ENCODE measurements at regions not wholly inside any gene's neighbourhood (a gene's known extent, or its start where the extent isn't known, plus 50 kb on each side); places are given as distances from the start of the nearest gene placed in this dataset.

GRCh38 chr11:106409222-106409621 lies 331.8 kb downstream of the AASDHPPT start:
- CTCF ChIA-PET: no interaction called here
- H3K36me3 Mint-ChIP-seq (ENCODE audit: low read depth): no peaks in the 10 kb centered on the region
- no peaks in the 10 kb centered on the region for H3K4me1 Mint-ChIP-seq (ENCODE audit: low read depth)

GRCh38 chr11:106409671-106410070 lies 332.2 kb downstream of the AASDHPPT start:
- no peak for DNase-seq
- Mint-ChIP-seq H3K27ac (no peak overlapping the region), H3K9me3 (no peaks in the 10 kb centered on the region), H3K36me3 (ENCODE audit: low read depth) (no peaks in the 10 kb centered on the region), H3K27me3 (ENCODE audit: low read depth) (no peaks in the 10 kb centered on the region), H3K4me3 (no peak overlapping the region), H3K4me1 (ENCODE audit: low read depth) (no peaks in the 10 kb centered on the region)
- intact Hi-C loops (cut with micrococcal nuclease): no loop called here
- CTCF ChIA-PET: no interaction called here

More at GRCh38 chr11:106409222-106409621, 331.8 kb downstream of the AASDHPPT start:
- H3K4me3 Mint-ChIP-seq: no peak overlapping the region
- H3K27ac Mint-ChIP-seq: no peak overlapping the region
- DNase-seq: no peak
- no peaks in the 10 kb centered on the region for H3K27me3 Mint-ChIP-seq (ENCODE audit: low read depth)
- intact Hi-C loops (cut with micrococcal nuclease): no loop called here
- no peaks in the 10 kb centered on the region for H3K9me3 Mint-ChIP-seq

GRCh38 chr11:106410902-106411301 lies 333.4 kb downstream of the AASDHPPT start:
- H3K9me3 Mint-ChIP-seq: no peaks in the 10 kb centered on the region
- no peaks in the 10 kb centered on the region for H3K4me1 Mint-ChIP-seq (ENCODE audit: low read depth)
- no peaks in the 10 kb centered on the region for H3K36me3 Mint-ChIP-seq (ENCODE audit: low read depth)
- H3K4me3 Mint-ChIP-seq: no peak overlapping the region
- intact Hi-C loops (cut with micrococcal nuclease): no loop called here
- H3K27me3 Mint-ChIP-seq (ENCODE audit: low read depth): no peaks in the 10 kb centered on the region
- no peak for DNase-seq
- CTCF ChIA-PET: no interaction called here
- H3K27ac Mint-ChIP-seq: no peak overlapping the region

GRCh38 chr11:106413222-106413621 lies 335.8 kb downstream of the AASDHPPT start:
- Mint-ChIP-seq H3K36me3 (ENCODE audit: low read depth) (no peaks in the 10 kb centered on the region), H3K4me3 (no peak overlapping the region), H3K4me1 (ENCODE audit: low read depth) (no peaks in the 10 kb centered on the region), H3K27me3 (ENCODE audit: low read depth) (no peaks in the 10 kb centered on the region), H3K27ac (no peak overlapping the region), H3K9me3 (no peaks in the 10 kb centered on the region)
- CTCF ChIA-PET: no interaction called here
- intact Hi-C loops (cut with micrococcal nuclease): no loop called here
- no peak for DNase-seq

- Mint-ChIP-seq H3K36me3 (ENCODE audit: low read depth) (no peaks in the 10 kb centered on the region), H3K4me1 (ENCODE audit: low read depth) (no peaks in the 10 kb centered on the region), H3K27ac (no peak overlapping the region), H3K27me3 (ENCODE audit: low read depth) (no peaks in the 10 kb centered on the region), H3K9me3 (no peaks in the 10 kb centered on the region), H3K4me3 (no peak overlapping the region)
- intact Hi-C loops (cut with micrococcal nuclease): no loop called here
- CTCF ChIA-PET: no interaction called here
- no peak for DNase-seq
These were observed 338.0 kb downstream of the AASDHPPT start for GRCh38 chr11:106415510-106415909.

- no peaks in the 10 kb centered on the region for H3K27me3 Mint-ChIP-seq (ENCODE audit: low read depth)
These were observed 341.3 kb downstream of the AASDHPPT start for GRCh38 chr11:106418791-106419190.

GRCh38 chr11:106420048-106420665 lies 342.7 kb downstream of the AASDHPPT start:
- Mint-ChIP-seq H3K27me3 (ENCODE audit: low read depth) (no peaks in the 10 kb centered on the region), H3K4me3 (no peak overlapping the region), H3K27ac (no peak overlapping the region), H3K9me3 (peaks cover 2% of the 10 kb centered on the region), H3K4me1 (ENCODE audit: low read depth) (no peaks in the 10 kb centered on the region), H3K36me3 (ENCODE audit: low read depth) (no peaks in the 10 kb centered on the region)
- DNase-seq: no peak
- CTCF ChIA-PET: no interaction called here
- intact Hi-C loops (cut with micrococcal nuclease): no loop called here

More at GRCh38 chr11:106418791-106419190, 341.3 kb downstream of the AASDHPPT start:
- H3K4me1 Mint-ChIP-seq (ENCODE audit: low read depth): no peaks in the 10 kb centered on the region
- no peak overlapping the region for H3K4me3 Mint-ChIP-seq
- H3K36me3 Mint-ChIP-seq (ENCODE audit: low read depth): no peaks in the 10 kb centered on the region
- DNase-seq: no peak
- peaks cover 2% of the 10 kb centered on the region for H3K9me3 Mint-ChIP-seq
- no peak overlapping the region for H3K27ac Mint-ChIP-seq
- CTCF ChIA-PET: no interaction called here
- intact Hi-C loops (cut with micrococcal nuclease): no loop called here

- intact Hi-C loops (cut with micrococcal nuclease): no loop called here
- CTCF ChIA-PET: no interaction called here
- no peaks in the 10 kb centered on the region for H3K36me3 Mint-ChIP-seq (ENCODE audit: low read depth)
These were observed 343.2 kb downstream of the AASDHPPT start for GRCh38 chr11:106420686-106421085.

GRCh38 chr11:106421676-106422292 lies 344.3 kb downstream of the AASDHPPT start:
- no peak for DNase-seq
- H3K4me1 Mint-ChIP-seq (ENCODE audit: low read depth): no peaks in the 10 kb centered on the region
- peaks cover 2% of the 10 kb centered on the region for H3K9me3 Mint-ChIP-seq
- H3K4me3 Mint-ChIP-seq: no peak overlapping the region
- H3K27me3 Mint-ChIP-seq (ENCODE audit: low read depth): no peaks in the 10 kb centered on the region
- intact Hi-C loops (cut with micrococcal nuclease): no loop called here
- H3K27ac Mint-ChIP-seq: no peak overlapping the region
- CTCF ChIA-PET: no interaction called here
- no peaks in the 10 kb centered on the region for H3K36me3 Mint-ChIP-seq (ENCODE audit: low read depth)

More at GRCh38 chr11:106420686-106421085, 343.2 kb downstream of the AASDHPPT start:
- H3K27me3 Mint-ChIP-seq (ENCODE audit: low read depth): no peaks in the 10 kb centered on the region
- peaks cover 2% of the 10 kb centered on the region for H3K9me3 Mint-ChIP-seq
- H3K4me1 Mint-ChIP-seq (ENCODE audit: low read depth): no peaks in the 10 kb centered on the region
- H3K27ac Mint-ChIP-seq: no peak overlapping the region
- no peak for DNase-seq
- no peak overlapping the region for H3K4me3 Mint-ChIP-seq

- DNase-seq: no peak
- intact Hi-C loops (cut with micrococcal nuclease): no loop called here
- no peaks in the 10 kb centered on the region for H3K4me1 Mint-ChIP-seq (ENCODE audit: low read depth)
- H3K9me3 Mint-ChIP-seq: peaks cover 2% of the 10 kb centered on the region
- H3K27ac Mint-ChIP-seq: no peak overlapping the region
- CTCF ChIA-PET: interaction anchor here (0.7 kb wide), 1 partner anchor 11 kb away, joined by 3 read pairs; no protein-coding TSS in a partner anchor
- no peaks in the 10 kb centered on the region for H3K36me3 Mint-ChIP-seq (ENCODE audit: low read depth)
- H3K4me3 Mint-ChIP-seq: no peak overlapping the region
- no peaks in the 10 kb centered on the region for H3K27me3 Mint-ChIP-seq (ENCODE audit: low read depth)
These were observed 345.1 kb downstream of the AASDHPPT start for GRCh38 chr11:106422583-106422982.

- Mint-ChIP-seq H3K9me3 (peaks cover 2% of the 10 kb centered on the region), H3K4me1 (ENCODE audit: low read depth) (no peaks in the 10 kb centered on the region), H3K27ac (no peak overlapping the region), H3K27me3 (ENCODE audit: low read depth) (no peaks in the 10 kb centered on the region), H3K4me3 (no peak overlapping the region), H3K36me3 (ENCODE audit: low read depth) (no peaks in the 10 kb centered on the region)
- CTCF ChIA-PET: no interaction called here
- no peak for DNase-seq
- intact Hi-C loops (cut with micrococcal nuclease): no loop called here
These were observed 346.6 kb downstream of the AASDHPPT start for GRCh38 chr11:106424111-106424510.

- no peak for DNase-seq
- intact Hi-C loops (cut with micrococcal nuclease): no loop called here
- Mint-ChIP-seq H3K9me3 (peaks cover 2% of the 10 kb centered on the region), H3K27me3 (ENCODE audit: low read depth) (no peaks in the 10 kb centered on the region), H3K27ac (no peak overlapping the region), H3K4me1 (ENCODE audit: low read depth) (no peaks in the 10 kb centered on the region), H3K36me3 (ENCODE audit: low read depth) (no peaks in the 10 kb centered on the region), H3K4me3 (no peak overlapping the region)
- CTCF ChIA-PET: no interaction called here
These were observed 348.4 kb downstream of the AASDHPPT start for GRCh38 chr11:106425819-106426218.

- Mint-ChIP-seq H3K27me3 (ENCODE audit: low read depth) (no peaks in the 10 kb centered on the region), H3K4me1 (ENCODE audit: low read depth) (no peaks in the 10 kb centered on the region), H3K36me3 (ENCODE audit: low read depth) (no peaks in the 10 kb centered on the region), H3K4me3 (no peak overlapping the region), H3K27ac (no peak overlapping the region), H3K9me3 (no peaks in the 10 kb centered on the region)
- DNase-seq: no peak
- CTCF ChIA-PET: no interaction called here
- intact Hi-C loops (cut with micrococcal nuclease): no loop called here
These were observed 349.2 kb downstream of the AASDHPPT start for GRCh38 chr11:106426696-106427095.
